CD4-positive, alpha-beta T cell treated with Interleukin-15 for 4 hours (primary cell): ENCODE measurements at regions not wholly inside any gene's neighbourhood (a gene's known extent, or its start where the extent isn't known, plus 50 kb on each side); places are given as distances from the start of the nearest gene placed in this dataset.
"Not testable (repeated sequence)": the region's sequence is repeated elsewhere in the genome, so short reads cannot be mapped to it uniquely, and the experiment has no call there.

Experiments
- DNase-seq: peaks from one replicate; pipeline ENCODE4 v3.0.0-alpha.2; 2020; ENCODE audit warnings: low spot score

DNA sequence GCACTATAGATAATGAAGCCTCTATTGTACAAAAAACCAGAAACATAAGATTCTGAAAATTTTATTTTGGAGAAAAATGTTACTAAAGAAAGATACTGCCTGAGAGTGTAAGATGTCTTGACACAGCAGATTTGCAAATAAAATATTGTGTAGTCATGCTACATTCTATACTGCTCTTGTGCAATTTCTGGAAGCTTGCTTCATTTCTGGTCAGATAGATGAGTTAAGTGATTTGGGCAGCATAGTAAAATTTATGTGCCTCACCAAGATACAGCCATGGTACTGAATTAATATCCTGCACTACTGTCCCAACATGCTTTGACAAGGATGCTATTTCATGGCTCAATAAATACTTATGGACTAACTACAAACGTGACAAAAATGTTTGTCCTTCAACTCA lies 55.1 kb upstream of the STARD13 start:
- no peak for DNase-seq

DNA sequence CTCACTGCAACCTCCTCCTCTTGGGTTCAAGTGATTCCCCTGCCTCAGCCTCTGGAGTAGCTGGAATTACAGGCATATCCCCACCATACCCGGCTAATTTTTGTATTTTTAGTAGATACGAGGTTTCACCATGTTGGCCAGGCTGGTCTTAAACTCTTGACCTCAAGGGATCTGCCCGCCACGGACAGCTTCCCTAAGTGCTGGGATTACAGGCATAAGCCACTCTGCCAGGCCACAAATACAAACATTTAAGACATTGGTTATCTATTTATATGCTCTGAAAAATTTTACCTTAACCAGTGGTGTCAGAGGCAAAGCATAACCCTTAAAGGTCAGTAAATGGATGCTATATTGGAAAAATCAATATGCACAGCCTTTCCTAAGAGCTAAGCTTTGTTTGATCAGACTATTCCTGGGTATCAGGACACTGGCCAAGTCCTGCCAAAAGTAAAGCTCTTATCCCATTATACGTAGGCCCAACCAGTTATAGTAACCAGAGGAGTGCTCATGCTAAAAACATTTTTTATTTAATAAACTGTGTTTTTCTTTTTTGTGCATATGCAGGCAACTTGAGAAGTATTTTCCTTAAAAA lies 56.4 kb upstream of the STARD13 start:
- no peak for DNase-seq

DNA sequence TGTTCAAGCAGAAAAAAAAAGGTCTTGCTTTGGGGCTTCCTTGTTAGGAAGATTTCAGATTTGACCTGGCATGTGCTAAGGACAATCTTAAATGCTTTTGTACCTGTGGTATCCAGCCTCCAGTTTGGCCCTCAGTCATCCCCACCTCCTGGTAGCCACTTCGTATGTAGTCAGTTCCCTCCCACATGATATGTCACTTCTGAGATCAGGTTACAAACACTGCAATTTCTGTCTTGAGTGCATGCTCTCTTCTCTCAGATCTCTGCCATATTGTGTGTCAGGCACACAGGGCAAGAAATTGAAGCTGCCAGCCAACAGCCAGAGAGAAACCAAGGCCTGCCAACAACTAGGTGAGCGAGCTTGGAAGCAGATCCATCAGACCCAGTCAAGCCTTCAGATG lies 60.3 kb upstream of the STARD13 start:
- DNase-seq = no peak

DNA sequence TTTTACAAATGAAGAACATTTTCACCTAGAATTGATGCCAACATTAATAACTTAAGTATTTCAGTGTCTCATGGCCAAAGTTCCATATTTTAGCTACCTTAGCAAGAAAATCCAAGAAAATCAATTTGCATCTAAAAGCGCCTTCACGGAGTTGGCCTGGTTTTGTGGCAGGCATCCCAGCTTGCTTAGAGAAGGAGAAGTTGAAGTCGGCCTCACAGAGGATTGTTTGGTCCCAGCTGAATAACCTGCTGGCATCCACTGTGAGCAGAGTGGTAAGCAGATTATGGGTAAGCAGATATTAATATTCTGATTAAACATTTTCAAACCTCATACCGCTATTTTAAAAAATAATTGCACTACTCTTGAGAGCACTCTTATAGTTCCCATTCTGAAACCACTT lies 62.3 kb upstream of the STARD13 start:
- DNase-seq = no peak

DNA sequence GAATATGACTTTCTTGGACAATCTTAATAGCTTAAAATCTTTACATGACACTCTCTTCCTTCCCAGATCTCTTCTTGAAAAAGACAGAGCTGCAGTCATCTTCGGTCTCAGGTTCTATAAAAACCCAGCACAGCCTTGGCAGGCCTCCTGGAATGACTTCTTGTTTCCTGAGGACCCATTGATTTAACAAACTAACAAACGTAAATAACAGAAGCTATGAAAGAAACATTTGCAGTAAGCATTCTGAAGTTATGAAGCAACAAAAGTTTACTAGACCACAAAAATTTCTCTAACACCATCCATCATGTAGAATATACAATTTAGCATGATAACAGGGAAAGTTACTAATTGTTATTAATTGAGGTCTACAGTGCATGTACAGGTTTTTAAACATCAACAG lies 62.8 kb upstream of the STARD13 start:
- DNase-seq = no peak

DNA sequence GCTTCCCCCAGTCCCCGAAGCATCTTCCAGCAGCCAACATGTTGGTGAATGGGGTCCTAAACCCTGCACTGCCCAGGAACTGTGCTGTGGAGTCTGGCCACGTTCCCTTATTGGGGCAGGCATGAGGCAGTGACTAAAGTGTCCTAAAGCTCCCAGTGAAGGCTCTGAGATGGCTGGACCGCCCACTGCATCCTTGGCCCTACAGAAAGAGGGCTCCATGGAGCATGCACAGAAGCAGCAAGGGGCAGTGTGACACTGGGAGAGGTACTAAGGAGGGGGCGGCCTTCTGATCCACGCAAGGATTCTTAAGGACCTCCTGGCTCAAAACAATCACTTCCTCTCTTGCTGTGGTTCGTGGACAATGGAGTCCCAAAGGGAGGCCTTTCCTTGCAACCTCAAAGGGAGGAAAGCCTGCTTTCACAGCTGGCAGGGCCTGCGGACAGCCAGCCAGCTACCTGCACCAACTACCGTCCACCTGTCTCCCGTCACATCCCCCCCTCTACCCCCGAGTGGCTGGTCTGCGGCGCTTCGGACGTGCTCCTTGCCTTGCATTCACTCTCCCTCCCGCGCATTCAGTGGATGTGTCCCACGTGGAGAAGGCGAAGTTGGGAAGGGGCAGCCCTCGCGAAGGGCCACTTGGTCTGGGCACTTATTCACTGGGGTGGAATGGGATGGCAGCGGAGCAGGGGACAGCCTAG lies 63.9 kb upstream of the STARD13 start:
- no peak for DNase-seq

DNA sequence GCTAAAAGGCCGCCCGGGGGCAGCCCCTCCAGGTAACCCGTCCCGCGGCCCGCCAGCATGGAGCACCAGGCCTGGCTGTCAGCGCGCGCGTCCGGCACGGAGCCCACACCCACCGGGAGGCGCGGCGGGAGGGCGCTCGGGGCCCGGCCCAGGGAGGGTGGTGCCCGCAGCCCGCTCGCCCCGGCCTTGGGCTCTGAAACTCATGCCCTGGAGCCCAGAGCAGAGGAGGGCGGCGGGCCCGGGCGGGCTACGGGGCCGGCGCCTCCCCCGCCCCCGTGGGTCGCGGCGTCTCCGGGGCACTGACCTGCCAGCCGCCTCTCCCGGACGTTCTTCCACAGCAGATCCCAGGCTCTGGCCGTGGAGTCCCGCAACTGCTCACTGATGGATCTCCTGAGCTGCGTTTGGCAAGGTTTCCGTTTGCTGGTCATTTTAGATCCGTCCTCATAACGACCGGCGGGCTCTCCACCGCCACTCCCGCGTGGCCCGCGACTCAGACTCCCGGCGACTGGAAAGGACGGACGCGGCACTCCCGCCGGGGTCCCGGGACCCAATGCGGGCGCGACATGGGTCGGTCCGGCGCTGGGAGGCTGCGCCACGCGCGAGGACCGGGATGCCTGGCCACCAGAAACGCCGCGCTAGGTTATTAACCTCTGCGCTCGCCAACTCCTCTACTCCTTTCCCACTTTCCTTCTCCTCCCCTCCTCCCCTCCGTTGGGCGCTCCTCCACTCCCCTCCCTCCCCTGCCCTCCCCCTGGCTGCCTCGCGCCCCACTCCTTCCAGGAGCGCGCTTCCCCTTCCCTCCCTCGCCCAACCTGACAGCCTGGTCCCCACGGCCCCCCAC lies 64.7 kb upstream of the STARD13 start:
- DNase-seq = no peak

DNA sequence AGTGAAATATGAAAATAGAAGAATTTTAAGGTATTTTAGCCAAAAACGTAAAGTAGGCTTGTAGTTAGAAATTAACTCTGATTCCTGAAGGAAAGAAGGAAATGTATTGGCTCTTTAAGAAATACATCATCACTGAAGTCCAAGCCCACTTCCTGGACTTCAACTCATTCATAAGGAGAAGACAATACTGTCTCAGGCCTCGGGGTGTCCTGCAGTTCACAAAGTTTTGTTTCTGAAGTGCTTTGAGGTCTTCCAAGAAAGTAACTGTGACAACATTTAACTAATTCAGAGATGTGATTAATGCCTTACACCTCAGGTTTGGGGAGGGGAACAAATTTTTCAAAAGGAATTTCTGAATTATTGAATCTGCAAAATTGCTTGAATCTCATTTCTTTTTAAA lies 65.8 kb upstream of the STARD13 start:
- no peak for DNase-seq

DNA sequence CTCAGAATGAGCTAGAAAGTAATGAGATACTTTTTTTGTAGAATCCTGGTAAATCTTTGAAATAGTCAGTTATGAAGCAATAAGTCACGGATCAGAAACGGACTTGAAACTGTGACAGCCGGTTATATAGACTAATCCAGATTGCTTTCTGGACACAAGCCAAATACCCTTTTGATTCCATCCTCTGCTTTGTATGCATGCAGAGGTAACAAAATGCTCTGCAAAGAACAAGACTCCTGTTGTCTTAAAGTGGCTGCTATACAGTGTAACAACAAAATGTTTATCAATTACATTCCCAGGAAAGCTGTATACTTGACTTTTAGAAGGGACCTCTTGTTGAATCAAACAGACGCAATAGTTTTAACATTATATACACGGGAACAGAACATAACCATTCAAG lies 66.5 kb upstream of the STARD13 start:
- no peak for DNase-seq

DNA sequence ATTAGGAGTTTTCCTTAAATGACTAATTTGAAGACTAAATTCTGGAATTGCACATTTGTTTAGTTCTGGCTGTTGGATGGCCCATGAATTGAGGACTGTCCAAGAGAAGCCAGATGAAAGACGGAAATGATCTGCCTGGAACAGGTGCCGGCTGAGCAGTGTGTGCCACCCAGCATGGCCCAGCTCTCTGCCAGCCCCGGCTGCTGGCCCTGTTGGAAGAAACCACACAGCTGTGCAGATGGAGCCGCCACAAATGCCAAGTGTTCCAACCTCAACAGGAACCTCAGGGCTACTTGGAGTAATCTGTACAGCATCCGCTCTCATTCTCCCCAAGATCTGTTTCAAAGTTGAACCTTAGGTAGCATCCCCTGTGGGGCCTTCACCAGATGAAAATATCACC lies 67.0 kb upstream of the STARD13 start:
- no peak for DNase-seq

DNA sequence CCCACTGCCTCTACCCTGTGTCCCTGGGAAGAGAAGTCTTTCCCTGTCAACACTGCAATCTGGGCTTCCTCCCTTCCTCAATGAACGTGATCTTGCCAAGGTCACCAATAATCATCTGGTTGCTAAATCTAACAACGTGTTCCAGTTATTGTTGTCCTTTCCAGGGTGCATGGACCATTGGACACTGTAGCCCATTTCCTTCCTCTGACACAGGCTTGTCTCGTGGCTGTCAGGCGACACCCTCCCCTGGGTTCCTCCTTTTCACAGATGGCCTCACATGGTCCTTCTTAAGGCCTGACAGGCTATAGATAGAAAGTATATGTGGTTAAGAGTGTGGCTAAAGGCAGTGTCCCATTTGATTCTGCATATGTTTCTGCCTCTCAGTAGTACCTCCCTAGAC lies 67.7 kb upstream of the STARD13 start:
- DNase-seq = peak; percentile 3

DNA sequence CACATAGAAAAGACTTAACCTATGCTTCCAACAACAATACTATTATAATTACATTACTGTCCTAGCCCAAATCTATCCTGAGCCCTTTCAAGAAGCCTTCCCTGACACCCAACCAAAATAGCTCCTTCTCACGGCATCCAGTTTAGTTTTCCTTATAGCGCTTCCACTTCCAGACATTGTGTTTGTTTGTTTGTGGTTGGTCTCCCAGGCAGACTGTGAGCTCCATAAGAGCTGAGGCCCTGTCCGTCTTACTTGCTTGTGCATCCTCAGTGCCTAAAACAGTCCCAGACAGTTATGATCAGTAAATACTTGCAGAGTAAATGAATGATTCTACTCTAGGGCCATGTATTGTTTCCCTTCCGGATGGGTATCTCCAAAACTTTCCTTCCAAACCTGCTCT lies 68.1 kb upstream of the STARD13 start:
- no peak for DNase-seq

DNA sequence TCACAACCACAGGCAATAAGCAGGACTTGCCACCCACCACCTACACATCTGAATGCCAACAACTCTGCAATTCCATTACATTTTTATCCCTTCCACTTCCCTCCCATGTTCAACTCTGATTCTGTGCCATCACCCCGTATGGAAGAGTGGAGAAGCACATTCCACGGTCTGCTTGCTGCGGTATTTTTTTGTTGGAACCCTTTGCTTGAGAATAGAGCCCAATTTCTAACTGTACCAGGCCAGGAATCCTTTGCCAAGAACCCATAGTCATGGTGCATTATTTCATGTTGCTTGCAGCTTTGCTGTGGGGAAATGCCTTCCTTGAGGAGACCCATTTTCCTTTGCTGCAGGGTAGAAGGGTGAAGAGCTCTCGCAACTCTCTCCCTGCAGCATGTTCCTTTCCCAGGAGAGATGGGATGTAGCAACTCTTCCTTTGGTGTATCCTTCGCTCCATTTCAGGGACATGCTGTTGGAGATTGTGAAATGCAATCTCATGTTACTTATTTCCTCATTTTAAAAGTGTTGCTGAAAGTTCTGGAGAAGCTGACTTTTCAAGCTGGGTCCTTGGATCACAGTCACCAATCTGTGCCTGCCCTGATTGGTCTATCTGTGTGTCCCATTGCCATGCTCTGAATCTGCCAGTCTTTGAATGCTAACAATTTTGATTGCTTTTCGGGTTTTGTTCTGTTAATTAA lies 69.8 kb upstream of the STARD13 start:
- DNase-seq = no peak

DNA sequence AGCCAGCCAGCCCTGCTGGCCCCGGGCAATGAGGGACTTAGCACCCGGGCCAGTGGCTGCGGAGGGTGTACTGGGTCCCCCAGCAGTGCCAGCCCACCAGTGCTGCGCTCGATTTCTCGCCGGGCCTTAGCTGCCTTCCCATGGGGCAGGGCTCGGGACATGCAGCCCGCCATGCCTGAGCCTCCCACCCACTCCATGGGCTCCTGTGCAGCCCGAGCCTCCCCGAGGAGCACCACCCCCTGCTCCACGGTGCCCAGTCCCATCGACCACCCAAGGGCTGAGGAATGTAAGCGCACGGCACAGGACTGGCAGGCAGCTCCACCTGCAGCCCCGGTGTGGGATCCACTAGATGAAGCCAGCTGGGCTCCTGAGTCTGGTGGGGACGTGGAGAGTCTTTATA lies 72.5 kb upstream of the STARD13 start:
- DNase-seq = not testable (repeated sequence)

DNA sequence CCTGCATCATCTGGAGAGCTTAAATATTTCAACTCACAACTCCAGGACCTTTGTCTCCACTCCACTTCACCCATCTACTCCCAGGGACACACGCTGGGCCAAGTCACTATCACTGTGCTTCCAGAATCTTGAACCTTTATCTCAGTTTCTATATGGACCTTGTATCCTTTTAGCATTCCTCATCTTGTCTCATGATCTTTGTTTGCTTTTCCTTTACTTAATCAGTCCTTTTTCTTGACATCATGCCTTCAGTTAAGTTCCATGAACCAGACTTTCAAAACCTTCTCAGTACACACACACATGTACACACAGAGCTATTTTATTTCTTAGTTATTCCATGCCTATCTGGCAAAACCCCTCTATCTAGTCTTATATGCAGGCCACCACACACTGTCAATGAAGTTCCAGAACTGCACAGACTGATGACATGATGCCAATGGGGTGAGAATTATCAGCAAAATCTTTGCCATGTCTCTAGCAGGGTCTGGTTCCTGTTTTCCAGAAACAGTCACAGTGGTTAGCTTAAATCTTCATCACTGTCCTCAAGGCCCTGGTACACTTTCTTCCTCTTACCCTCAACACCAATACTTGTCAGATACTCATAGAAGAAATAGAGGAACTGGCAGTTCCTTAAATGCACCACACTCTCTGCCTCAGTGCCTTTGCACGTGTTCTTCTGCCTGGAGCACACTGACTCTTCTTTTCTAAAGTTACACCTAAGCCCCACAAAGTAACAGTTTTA lies 77.6 kb upstream of the STARD13 start:
- DNase-seq = no peak

DNA sequence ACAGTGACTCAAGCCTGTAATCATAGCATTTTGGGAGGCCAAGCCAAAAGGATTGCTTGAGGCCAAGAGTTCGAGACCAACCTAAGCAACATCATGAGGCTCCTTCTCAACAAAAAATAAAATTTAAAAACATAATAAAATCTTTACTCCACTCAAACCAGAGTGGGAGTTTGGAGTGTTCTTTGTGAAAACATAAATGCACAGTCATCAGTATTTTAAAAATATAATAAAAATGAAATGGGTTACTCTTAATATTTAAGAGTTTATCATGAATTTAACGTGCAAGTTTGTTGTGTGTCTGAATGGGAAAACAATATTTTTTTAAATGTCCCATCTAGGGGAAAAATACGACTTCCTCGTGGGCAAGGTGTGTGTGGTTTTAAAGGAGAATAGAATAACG lies 78.6 kb upstream of the STARD13 start:
- DNase-seq = no peak

DNA sequence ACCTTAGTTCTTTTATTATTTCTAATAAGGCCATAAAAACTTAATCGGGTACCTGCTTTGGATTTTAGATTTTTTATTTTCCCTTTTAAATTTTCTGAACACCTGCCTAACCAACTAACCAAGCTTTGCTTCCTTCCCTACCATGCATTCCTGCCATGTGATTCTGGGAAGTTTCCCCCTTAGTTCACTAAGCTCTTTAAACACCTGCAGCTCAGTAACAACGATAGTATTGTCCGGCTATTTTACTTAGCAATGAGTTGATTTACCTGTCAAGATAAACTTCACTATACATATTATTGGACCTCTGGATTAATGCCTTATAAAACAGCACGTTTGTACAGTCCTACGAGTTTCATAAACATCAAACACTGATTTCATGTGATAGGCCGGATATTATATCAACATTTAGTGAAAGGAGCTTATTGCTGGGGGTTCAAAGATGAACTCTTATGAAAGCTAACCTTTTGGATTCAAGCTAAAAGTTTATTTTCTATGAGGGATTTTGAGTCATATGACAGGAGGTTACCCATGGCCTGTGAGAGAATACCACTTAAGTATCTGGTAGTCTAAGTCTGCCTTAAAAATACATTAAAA lies 81.0 kb upstream of the STARD13 start:
- DNase-seq = no peak

DNA sequence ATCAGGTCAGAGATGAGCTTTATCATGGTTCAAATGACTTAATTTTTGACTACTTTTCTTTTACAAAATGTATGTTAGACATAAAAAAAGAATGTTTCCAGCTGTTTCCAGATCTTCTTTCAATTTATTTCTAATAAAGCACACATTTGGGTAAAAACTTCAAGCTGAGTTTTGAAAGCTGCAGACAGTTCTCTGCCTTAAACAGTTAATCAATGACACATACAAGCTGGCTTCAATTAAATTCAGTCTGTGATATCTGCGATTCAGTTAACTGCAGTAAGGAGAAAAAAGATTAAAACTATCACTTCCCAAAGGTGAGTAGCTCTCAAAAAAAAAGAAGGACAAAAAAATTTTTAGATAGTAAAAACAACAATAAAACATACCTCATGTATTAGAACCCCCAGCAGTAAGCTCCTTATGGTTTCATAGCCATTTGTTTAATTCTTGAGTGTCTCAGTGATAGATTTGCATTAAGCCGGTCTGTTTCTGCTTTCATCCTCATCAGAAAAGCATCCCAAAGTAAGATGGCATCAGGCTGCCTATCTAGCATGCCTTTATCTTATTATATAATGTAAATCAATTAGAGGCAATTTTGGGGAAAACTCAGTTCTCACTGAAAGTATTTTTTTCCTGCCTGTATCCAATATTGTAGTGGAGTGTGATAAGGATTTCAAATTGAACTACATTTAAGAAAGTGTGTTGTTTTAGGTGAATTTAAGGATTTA lies 81.8 kb upstream of the STARD13 start:
- DNase-seq = no peak

DNA sequence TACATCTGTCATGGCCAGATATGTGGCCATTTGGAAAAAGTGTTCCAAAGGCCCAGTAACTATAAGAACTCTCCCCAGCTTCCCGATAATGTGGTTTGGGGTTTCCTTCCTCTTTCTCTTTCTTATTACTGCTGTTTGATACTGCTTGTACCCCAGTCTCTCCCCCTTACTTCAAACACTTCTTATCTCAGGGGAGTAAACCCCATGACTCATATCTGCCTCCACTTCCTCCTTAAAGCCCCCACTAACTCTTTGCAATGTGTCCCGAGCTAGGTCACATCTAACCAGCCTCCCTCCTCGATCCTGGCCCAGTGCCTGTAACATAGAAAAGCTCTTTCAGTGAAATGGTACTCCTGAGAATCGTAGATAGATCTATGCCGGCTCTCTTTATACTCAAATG lies 82.4 kb upstream of the STARD13 start:
- DNase-seq = no peak

DNA sequence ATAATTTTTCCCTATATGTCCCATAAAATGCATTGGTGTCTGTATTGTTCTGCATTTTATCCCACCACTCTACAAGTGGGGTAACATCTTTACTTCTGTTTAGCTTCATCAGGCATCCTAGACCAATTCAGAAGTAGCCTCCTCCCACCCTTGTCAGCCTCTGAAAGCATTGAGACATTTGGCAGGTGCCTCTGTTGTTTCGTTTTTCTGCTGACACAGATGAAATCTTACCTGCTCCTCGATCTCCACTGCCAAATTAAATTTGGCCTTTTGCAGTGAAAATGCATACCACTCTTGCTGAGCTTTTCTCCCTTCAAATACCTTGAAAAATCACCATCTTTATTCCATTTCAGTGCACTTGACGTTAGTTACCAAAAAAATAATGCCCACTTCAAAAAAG lies 83.5 kb upstream of the STARD13 start:
- DNase-seq = no peak
